ENCODE measurements at regions not wholly inside any gene's neighbourhood (a gene's known extent, or its start where the extent isn't known, plus 50 kb on each side); places are given as distances from the start of the nearest gene placed in this dataset.

DNA sequence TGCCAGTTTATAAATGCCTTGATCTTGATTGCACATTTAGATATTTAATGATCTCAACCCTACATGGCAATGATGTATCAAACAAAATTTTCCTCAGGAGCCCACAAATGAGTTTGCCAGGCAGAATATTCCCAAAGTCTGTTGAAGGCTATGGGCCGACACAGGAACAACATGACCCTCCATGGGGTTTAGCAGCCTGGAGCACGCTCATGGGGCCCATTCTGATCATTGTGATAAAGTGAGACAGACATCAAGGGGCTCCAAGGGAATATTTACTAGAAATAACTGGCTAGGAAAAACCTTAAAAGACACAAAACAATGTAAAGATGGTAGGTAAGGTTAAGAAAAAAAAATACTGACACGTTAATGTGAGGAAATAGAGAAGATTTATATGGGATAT lies 485.4 kb downstream of the PLCL1 start:
- TF ChIP-seq POLR2A (IDR thresholded peaks at IDR 0.05), result no peak
- TF ChIP-seq, protein P1, sequence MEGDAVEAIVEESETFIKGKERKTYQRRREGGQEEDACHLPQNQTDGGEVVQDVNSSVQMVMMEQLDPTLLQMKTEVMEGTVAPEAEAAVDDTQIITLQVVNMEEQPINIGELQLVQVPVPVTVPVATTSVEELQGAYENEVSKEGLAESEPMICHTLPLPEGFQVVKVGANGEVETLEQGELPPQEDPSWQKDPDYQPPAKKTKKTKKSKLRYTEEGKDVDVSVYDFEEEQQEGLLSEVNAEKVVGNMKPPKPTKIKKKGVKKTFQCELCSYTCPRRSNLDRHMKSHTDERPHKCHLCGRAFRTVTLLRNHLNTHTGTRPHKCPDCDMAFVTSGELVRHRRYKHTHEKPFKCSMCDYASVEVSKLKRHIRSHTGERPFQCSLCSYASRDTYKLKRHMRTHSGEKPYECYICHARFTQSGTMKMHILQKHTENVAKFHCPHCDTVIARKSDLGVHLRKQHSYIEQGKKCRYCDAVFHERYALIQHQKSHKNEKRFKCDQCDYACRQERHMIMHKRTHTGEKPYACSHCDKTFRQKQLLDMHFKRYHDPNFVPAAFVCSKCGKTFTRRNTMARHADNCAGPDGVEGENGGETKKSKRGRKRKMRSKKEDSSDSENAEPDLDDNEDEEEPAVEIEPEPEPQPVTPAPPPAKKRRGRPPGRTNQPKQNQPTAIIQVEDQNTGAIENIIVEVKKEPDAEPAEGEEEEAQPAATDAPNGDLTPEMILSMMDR (IDR thresholded peaks at IDR 0.05), result no peak

Data from suprapubic skin (tissue), 3 donors.